Fibroblast of lung (primary cell): ENCODE measurements at regions not wholly inside any gene's neighbourhood (a gene's known extent, or its start where the extent isn't known, plus 50 kb on each side); places are given as distances from the start of the nearest gene placed in this dataset.
"Not testable (repeated sequence)": the region's sequence is repeated elsewhere in the genome, so short reads cannot be mapped to it uniquely, and the experiment has no call there.

Experiments used
- DNase-seq, 2 donors: peaks; one replicate each; pipeline versions ENCODE4 v3.0.0 to v3.0.0-alpha.2; 2010; ENCODE audit warnings: low read depth in 2 of 2
- H2AFZ ChIP-seq: 2 replicates; pipeline ENCODE4 v1.5.1; 2012; ENCODE audit warnings: low read length, control low read depth, inconsistent platforms
- H3K27ac ChIP-seq: 2 replicates; pipeline ENCODE4 v1.5.1; 2011; ENCODE audit warnings: low read length, control low read depth; ENCODE audit not compliant: insufficient read depth
- H3K27me3 ChIP-seq: 2 replicates; pipeline ENCODE4 v1.5.1; 2011; ENCODE audit warnings: mild to moderate bottlenecking, low read length; ENCODE audit not compliant: control insufficient read depth, insufficient read depth
- H3K36me3 ChIP-seq: 2 replicates; pipeline ENCODE4 v1.5.1; 2011; ENCODE audit warnings: low read length; ENCODE audit not compliant: control insufficient read depth, insufficient read depth
- H3K4me1 ChIP-seq: 2 replicates; pipeline ENCODE4 v1.5.1; 2011; ENCODE audit warnings: low read length; ENCODE audit not compliant: control insufficient read depth, insufficient read depth; ENCODE audit errors: extremely low read depth
- H3K4me2 ChIP-seq: 2 replicates; pipeline ENCODE4 v1.5.1; 2011; ENCODE audit warnings: low read length, control low read depth; ENCODE audit not compliant: insufficient read depth; ENCODE audit errors: extremely low read depth
- H3K4me3 ChIP-seq, 4 experiments: fragments of 200-600 bp in 1 of 4; sonication (generic) in 1 of 4; replicated peaks in 1 of 4; 2 replicates each; pipeline ENCODE4 v1.5.1; 2011 to 2016; ENCODE audit warnings: low read length in 4 of 4, low read depth in 3 of 4, mild to moderate bottlenecking in 3 of 4, control low read depth in 2 of 4, inconsistent platforms in 1 of 4, mixed read lengths in 1 of 4; ENCODE audit not compliant: insufficient read depth in 1 of 4; ENCODE audit errors: control extremely low read depth in 1 of 4
- H3K79me2 ChIP-seq: 2 replicates; pipeline ENCODE4 v1.5.1; 2012; ENCODE audit warnings: mild to moderate bottlenecking, low read length, inconsistent platforms; ENCODE audit not compliant: control insufficient read depth, insufficient read depth
- H3K9ac ChIP-seq: 2 replicates; pipeline ENCODE4 v1.5.1; 2011; ENCODE audit warnings: mild to moderate bottlenecking, low read length, control low read depth; ENCODE audit not compliant: insufficient read depth
- H3K9me3 ChIP-seq: 2 replicates; pipeline ENCODE4 v1.5.1; 2012; ENCODE audit warnings: low read depth, low read length; ENCODE audit not compliant: control insufficient read depth, insufficient read depth
- H4K20me1 ChIP-seq: 2 replicates; pipeline ENCODE4 v1.5.1; 2011; ENCODE audit warnings: low read length; ENCODE audit not compliant: control insufficient read depth, insufficient read depth; ENCODE audit errors: extremely low read depth
- CTCF ChIP-seq, 2 donors: IDR thresholded peaks in 1 of 2; conservative IDR thresholded peaks in 1 of 2; 1 replicate in 1 of 2; 2 replicates in 1 of 2; pipeline ENCODE4 v1.5.1; 2011 to 2012; ENCODE audit warnings: low read length in 2 of 2, control low read depth in 1 of 2, inconsistent platforms in 1 of 2, low read depth in 1 of 2, mild to moderate bottlenecking in 1 of 2
- EZH2 ChIP-seq: IDR thresholded peaks from 2 replicates; pipeline ENCODE4 v1.5.1; 2012; ENCODE audit warnings: low read length, control low read depth, mild to moderate bottlenecking; ENCODE audit errors: missing control alignments

DNA sequence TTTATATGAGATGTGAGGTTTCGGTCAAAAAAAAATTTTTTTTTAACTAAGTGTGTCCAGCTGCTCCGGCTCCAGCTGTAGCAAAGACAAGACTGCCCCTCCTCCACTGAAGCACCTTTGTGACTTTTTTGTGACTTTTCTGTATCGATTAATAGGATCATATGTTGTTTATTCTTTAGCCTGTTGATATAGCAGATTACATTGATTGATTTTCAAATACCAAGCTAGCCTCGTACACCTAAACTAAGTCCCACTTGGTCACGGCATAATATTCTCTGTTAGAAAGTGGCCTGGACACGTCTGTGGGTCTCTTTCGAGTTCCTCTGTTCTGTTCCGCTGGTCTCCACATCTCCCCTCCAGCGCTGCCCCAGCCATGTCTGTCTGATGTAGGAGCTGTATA lies 126.8 kb downstream of the IGLL1 start:
- no peak for DNase-seq
- no peak overlapping the region for H3K4me3 ChIP-seq
- H3K36me3 ChIP-seq, result no peaks in the 10 kb centered on the region
- no peaks in the 10 kb centered on the region for H3K79me2 ChIP-seq
- H2AFZ ChIP-seq, result no peak overlapping the region
- no peak overlapping the region for H3K27ac ChIP-seq
- no peak overlapping the region for H3K4me2 ChIP-seq
- no peaks in the 10 kb centered on the region for H4K20me1 ChIP-seq
- no peak overlapping the region for H3K9ac ChIP-seq
- TF ChIP-seq EZH2, result no peak
- TF ChIP-seq CTCF (conservative IDR thresholded peaks at IDR 0.05 in 1 of 2, IDR thresholded peaks at IDR 0.05 in 1 of 2; ENCODE audit: low read depth in 1 of 2, low read length in 2 of 2), result no peak
- no peaks in the 10 kb centered on the region for H3K9me3 ChIP-seq
- no peaks in the 10 kb centered on the region for H3K4me1 ChIP-seq
- no peaks in the 10 kb centered on the region for H3K27me3 ChIP-seq

GRCh38 chr22:23452231-23453010 lies 127.7 kb downstream of the IGLL1 start:
- H3K4me2 ChIP-seq, result no peak overlapping the region
- H4K20me1 ChIP-seq, result no peaks in the 10 kb centered on the region
- TF ChIP-seq EZH2, result no peak
- TF ChIP-seq CTCF (conservative IDR thresholded peaks at IDR 0.05 in 1 of 2, IDR thresholded peaks at IDR 0.05 in 1 of 2; ENCODE audit: low read depth in 1 of 2, low read length in 2 of 2), result no peak
- H3K4me3 ChIP-seq, result no peak overlapping the region
- no peak overlapping the region for H2AFZ ChIP-seq
- H3K27me3 ChIP-seq, result no peaks in the 10 kb centered on the region
- no peak for DNase-seq
- H3K4me1 ChIP-seq, result no peaks in the 10 kb centered on the region
- H3K36me3 ChIP-seq, result no peaks in the 10 kb centered on the region
- H3K9ac ChIP-seq, result no peak overlapping the region
- no peaks in the 10 kb centered on the region for H3K79me2 ChIP-seq
- no peak overlapping the region for H3K27ac ChIP-seq
- no peaks in the 10 kb centered on the region for H3K9me3 ChIP-seq

GRCh38 chr22:23451452-23452230 lies 128.4 kb downstream of the IGLL1 start:
- H3K4me1 ChIP-seq, H3K27me3 ChIP-seq, DNase-seq, H3K4me3 ChIP-seq, H3K9ac ChIP-seq, H2AFZ ChIP-seq, H3K9me3 ChIP-seq, H3K79me2 ChIP-seq, H3K4me2 ChIP-seq, H3K27ac ChIP-seq, H3K36me3 ChIP-seq, H4K20me1 ChIP-seq: not testable (repeated sequence)

DNA sequence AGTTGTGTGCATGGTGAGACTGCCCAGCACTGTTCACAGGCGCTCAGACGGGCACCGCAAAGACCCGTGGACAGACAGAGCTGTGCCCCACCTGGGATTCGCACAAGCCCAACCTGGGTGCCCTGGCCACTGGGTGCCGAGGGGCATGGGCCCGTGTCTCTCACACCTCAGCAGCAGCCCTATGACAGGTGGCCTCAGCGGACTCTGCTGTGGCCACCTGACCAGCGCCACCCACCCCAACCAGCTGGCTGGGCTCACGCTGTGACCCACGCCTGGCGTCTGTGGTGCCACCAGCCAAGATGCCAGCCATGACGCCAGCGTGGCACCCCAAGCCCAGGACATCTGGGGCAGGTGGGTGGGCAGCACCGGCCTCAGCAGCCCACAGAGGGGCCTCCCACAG lies 129.3 kb downstream of the IGLL1 start:
- not testable (repeated sequence) for H3K9me3 ChIP-seq, H3K4me2 ChIP-seq, H3K9ac ChIP-seq, H4K20me1 ChIP-seq, H3K36me3 ChIP-seq, H3K27ac ChIP-seq, H3K79me2 ChIP-seq, DNase-seq, H2AFZ ChIP-seq, H3K27me3 ChIP-seq, H3K4me3 ChIP-seq, H3K4me1 ChIP-seq
